HG02870 (cell line): ENCODE measurements at regions not wholly inside any gene's neighbourhood (a gene's known extent, or its start where the extent isn't known, plus 50 kb on each side); places are given as distances from the start of the nearest gene placed in this dataset.
"Not testable (repeated sequence)": the region's sequence is repeated elsewhere in the genome, so short reads cannot be mapped to it uniquely, and the experiment has no call there.

Source experiments
- ATAC-seq: cut with Tn5 transposase; IDR thresholded peaks from one replicate; pipeline ENCODE4 v1.9.1; 2021; ENCODE audit warnings: mild to moderate bottlenecking, moderate library complexity; ENCODE audit not compliant: unreplicated experiment

DNA sequence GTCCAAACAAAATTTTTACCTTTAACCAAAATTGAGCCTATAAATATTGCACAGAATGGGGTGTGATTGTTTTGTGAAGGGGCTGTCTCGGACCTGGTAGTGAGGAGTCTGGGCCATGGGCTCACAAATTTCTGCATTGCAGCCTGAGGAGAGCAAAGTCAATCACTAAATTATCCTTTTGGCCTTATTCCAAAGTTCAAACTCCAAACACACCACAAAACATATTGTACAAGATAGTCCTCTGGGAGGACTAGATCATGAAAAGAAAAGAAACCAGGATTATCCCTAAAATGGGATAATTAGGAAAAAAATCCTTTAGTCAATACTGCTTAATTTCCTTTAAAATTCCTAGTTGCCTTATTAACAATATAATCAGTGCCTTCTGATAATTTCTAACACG lies 115.5 kb downstream of the BUB3 start:
- ATAC-seq = no peak

- ATAC-seq = no peak
Observed at GRCh38 chr10:123270221-123270620, 116.0 kb downstream of the BUB3 start.

GRCh38 chr10:123270806-123271205 lies 116.6 kb downstream of the BUB3 start:
- no peak for ATAC-seq

GRCh38 chr10:123272171-123272570 lies 118.0 kb downstream of the BUB3 start:
- ATAC-seq = no peak

DNA sequence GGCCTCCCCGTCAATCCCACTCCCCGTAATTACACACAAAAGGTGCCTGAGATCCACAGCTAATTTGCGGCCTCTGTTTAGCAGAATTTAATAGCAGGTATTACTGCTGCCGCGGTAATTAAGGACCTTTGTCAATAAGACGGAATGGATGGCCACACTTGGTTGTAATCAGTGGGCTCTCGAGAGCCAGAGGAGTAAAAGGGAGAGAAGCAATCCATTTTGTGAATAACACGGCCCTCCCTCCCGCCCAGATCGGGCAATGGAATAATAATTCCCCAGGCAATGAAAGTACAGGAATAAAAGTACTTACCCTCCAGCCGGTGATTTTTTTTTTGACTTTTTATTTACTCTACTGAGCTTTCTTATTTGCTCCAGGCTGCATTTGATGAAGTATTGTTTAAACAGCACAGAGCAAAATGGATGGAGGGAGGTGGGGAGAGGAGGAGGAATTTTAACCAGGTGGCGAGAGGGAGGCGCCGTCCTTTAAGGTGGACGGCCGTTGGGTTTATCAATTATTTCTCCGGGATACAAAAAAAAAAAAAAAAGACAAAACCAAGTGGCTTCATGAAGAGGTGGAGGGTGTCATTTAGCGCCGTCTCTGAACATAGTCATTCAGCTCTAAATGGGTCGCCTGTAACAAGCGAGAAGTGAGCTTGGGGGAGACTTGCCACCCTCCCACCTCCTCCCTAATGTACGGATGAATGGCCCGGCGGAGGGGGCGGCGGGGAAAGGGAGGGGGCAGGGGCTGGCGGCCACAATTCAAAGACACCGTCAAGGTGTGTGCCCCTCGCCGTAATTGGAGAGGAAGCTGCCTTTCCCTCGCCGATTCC lies 120.3 kb downstream of the BUB3 start:
- ATAC-seq = no peak

DNA sequence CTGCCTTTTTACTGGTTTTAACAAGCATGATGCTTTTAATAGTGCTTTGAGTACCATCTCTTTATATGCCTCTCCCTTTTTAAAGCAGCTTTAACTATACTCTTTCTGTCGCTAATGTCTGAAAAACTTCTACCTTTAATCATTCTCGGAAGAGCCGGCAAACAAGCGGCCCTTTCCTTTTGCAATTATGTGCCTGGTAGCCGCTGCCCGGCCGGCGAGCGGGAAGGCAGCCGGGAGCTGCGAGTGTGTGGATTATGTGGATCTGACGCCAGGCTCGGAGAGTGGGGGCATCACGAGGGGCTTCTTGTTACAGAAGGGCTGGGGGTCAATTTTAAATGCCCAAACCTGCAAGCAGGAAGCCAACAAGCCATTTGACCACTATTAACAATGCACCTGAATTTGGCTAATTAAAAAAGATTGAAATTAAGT lies 120.9 kb downstream of the BUB3 start:
- no peak for ATAC-seq

DNA sequence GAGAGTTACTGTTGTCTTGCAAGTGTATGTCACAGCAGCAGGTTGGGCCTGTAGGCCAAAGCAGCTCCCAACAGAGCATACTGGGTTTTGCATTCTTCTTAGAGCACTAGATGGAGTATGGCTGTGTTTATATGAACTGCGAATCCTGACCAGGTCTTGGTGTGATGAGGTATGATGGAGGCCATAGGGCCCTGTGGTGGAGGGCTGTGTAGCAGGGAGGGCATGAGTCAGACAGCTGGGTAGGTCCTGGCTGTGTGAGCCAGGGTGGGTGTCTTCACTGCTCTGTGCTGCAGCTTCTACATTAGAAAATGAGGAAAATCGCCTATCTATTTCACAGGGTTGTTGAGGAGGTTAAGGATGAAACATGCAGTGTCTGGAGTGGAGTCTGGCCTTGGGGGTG lies 124.2 kb downstream of the BUB3 start:
- ATAC-seq = no peak

GRCh38 chr10:123283371-123283770 lies 129.2 kb downstream of the BUB3 start:
- ATAC-seq = not testable (repeated sequence)

DNA sequence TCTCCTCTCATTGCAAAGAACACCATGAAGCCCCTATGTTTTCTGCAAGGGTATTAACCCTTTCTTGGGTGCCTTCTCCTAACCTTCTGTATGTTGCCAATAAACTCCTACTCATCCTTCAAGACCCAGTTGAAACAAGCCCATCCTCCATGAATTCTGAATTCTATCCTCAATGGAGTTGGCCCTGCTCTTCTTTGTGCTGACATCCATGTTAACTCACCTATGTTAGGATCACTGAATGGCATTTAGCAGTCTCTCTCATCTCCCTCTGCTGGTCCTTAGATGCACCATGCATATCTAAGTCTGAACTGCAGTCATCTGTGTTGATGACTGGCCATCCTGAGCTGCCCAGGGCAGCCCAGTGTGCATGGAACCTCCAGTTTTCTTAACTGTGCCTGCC lies 129.8 kb downstream of the BUB3 start:
- ATAC-seq = no peak

GRCh38 chr10:123287594-123288247 lies 133.5 kb downstream of the BUB3 start:
- no peak for ATAC-seq

DNA sequence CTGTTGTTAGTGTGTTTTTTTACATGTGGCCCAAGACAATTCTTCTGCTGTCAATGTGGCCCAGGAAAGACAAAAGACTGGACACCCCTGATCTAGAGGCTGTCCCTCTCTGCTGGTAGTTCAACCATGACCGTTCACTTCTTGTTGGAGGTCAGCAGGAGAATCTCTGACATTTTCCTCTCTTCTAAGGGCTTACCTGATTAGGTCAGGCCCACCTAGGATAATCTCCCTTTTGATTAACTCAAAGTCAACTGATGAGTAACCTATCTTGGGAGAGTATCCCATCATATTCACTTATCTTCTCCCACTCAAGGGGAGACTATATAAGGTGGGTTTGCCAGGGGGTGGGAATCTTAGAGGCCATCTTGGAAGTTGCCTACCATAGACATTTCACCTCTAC lies 135.2 kb downstream of the BUB3 start:
- no peak for ATAC-seq

GRCh38 chr10:123294109-123294508 lies 139.9 kb downstream of the BUB3 start:
- no peak for ATAC-seq

DNA sequence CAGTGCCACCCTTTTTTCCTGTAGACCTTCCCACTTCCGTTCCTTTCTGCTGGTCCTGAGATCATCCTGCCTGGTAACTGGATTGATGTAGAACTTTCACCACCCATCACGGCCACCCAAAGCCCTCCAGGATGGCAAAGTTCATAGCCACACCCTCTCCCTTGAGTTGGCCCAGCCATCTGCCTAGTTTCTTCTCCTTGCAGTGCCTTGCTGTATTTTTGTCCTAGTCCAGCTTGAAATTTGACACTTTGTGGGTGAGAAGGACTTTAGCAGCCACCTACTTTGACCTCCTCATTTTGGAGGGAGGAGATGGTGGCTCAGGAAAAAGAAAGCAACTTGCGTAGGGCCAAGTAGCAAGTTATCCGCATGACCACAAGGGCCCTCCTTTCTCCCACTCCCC lies 140.7 kb downstream of the BUB3 start:
- no peak for ATAC-seq

DNA sequence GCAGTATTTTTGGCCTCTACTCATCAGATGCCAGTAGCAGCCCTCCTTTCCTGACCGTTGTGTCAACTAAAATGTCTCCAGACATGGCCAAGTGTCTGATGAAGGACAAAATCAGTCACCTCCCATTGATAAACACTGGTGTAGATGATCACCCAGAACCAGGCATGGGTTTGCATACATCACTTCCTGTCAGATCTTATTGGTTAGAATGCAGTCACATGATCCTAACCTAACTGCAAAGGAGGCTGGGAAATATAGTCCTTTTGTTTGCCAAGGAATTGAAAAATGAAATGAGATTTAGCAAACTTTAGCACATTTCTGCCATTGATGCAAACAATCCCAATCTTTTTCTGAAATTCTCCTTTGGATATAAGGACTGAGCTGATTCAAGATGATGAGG lies 141.4 kb downstream of the BUB3 start:
- no peak for ATAC-seq

DNA sequence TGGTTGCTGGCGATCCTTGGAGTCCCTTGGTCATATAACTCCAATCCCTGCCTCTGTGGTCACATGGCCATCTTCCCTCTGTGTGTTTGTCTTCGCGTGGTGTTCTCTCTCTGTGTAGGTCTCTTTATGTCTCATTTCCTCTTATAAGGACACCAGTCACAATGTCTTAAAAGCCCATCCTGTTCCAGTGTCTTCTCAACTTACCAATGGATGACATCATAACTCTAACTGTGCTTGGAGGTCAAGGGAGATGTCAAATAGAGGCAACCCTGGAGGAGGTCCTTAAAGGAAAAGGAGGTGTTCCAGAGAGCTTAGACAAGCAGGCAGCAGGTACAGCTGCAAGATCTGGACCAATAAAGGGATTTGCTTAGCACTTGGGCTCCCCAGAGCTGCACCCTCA lies 143.0 kb downstream of the BUB3 start:
- ATAC-seq = no peak

DNA sequence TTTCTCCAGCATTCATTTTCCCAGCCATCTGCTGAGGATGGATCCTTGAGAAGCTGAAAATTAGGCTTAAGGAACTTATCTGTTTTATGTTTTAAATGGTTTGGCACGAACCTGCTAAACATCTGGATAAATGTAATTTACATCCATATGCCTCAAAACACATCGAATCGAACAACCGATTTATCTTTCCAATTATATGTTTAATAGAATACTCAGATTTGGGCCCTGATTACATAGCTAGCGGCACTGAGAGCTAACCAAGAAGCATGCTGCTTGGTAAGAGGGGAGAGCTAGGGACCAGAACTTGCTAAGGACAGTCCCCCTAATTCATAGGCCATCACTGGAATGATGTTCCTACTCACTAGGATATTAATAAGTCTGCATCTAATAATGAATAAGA lies 144.4 kb downstream of the BUB3 start:
- ATAC-seq = no peak

DNA sequence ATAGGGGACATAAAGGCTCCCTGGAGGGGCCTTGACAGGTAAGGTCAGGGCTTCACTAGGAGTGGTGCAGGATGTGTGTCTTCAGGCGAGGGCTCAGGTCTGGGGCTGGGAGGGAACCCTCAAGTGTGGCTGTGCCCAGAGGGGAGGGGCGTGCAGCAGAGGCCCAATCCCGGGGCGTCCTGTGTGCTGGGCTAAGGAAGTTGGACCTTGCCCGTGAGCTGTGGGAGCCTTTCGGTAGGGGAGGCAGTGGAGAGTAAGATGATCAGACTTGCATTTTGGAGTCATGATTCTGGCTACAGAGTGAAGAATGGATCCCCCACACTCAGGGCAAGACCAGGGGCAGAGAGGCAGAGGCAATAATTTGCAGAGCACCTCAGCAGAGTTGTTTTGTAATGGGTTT lies 145.4 kb downstream of the BUB3 start:
- ATAC-seq = no peak

- ATAC-seq = no peak
Observed at GRCh38 chr10:123301077-123301857, 147.1 kb downstream of the BUB3 start.

DNA sequence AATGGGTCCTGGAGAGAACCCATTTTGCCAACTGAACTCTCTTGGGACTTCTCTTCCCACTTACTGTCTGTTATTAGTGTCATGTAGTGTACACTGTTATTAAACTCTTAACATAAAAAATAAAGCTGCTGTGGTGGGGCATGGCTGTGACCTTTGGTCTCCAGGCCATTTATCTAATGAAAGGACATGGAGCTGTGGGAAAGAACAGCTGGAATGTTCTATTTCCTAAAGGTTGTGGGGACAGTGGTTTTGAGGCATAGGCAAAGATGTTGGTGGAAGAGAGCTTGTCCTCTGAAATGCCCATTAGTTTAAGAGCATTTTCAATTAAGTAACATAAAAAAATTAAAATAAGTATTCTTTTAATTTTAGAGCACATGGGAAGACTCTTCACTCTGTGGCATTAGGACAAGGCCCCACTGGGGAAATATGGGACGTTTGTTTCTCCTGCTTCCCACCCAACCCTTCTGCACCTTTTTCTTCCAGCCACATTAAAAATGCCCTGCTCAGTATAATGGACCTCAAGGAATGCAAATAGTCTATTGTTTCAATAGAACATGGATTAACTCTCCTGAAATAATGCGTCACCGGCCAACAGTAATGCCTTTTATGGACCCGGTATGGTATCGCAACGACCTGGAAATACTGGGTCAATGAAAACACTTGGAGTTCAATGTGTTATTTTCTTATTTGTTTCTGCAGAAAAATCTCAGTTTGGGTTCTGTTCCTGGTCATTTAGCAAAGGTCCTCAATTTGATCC lies 149.6 kb downstream of the BUB3 start:
- ATAC-seq = no peak

- ATAC-seq = no peak
Observed at GRCh38 chr10:123305671-123306070, 151.5 kb downstream of the BUB3 start.

DNA sequence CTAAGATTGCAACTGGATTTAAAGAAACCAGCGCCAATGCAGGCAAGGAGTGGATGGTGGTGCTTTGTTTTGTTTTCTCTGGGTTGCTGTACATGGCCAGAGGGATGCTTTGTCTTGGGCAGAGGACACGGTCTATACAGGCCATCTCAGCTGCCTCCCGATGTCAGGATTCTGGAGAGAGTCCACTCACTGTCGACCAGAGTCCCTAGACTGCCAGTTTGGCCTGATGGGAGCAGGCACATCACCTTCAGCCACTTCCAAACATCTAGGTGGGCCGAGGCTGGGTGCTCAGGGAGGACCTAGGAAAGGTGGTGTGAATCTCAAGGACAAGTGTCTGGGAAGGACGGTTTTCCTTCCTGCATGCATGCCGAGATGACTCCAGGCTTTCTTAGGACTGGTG lies 152.1 kb downstream of the BUB3 start:
- no peak for ATAC-seq
